ENCODE measurements at regions not wholly inside any gene's neighbourhood (a gene's known extent, or its start where the extent isn't known, plus 50 kb on each side); places are given as distances from the start of the nearest gene placed in this dataset.

DNA sequence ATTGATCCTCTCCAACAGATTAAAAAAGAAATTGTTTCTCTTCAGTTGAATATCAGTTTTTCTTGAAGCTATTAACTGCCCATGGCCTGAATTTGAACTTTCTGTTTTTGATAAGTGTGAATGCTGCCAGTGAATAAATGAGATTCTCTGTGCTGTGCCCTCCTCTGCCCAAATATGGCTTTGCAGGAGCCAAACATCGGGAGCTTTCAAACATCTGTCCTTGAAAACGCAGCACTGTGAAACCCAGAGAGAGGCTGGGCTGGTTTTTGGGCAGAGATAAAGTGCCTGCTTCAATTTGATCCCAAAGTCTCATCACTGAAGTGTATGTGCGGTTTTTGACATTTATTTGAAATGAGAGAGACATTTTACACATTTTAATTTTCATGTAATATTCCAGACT, 268.3 kb upstream of the SHH start:
- H4K20me1 ChIP-seq (ENCODE audit: control insufficient read depth, insufficient read depth, low read depth, low read length), result no peaks in the 10 kb centered on the region
- no peaks in the 10 kb centered on the region for H3K4me1 ChIP-seq (ENCODE audit: control insufficient read depth, low read length)
- no peaks in the 10 kb centered on the region for H3K27me3 ChIP-seq (ENCODE audit: control insufficient read depth, low read length)
- no peaks in the 10 kb centered on the region for H3K79me2 ChIP-seq (ENCODE audit: control insufficient read depth, low read length)
- TF ChIP-seq, protein P1, sequence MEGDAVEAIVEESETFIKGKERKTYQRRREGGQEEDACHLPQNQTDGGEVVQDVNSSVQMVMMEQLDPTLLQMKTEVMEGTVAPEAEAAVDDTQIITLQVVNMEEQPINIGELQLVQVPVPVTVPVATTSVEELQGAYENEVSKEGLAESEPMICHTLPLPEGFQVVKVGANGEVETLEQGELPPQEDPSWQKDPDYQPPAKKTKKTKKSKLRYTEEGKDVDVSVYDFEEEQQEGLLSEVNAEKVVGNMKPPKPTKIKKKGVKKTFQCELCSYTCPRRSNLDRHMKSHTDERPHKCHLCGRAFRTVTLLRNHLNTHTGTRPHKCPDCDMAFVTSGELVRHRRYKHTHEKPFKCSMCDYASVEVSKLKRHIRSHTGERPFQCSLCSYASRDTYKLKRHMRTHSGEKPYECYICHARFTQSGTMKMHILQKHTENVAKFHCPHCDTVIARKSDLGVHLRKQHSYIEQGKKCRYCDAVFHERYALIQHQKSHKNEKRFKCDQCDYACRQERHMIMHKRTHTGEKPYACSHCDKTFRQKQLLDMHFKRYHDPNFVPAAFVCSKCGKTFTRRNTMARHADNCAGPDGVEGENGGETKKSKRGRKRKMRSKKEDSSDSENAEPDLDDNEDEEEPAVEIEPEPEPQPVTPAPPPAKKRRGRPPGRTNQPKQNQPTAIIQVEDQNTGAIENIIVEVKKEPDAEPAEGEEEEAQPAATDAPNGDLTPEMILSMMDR (IDR thresholded peaks at IDR 0.05; ENCODE audit: low read depth, low read length, poor library complexity, severe bottlenecking), result no peak
- no peak for TF ChIP-seq EZH2phosphoT487 (IDR thresholded peaks at IDR 0.05; ENCODE audit: borderline replicate concordance, low read length)
- H3K9me2 ChIP-seq (replicated peaks; ENCODE audit: control insufficient read depth, low read length), result no peaks in the 10 kb centered on the region
- H3K9me3 ChIP-seq (ENCODE audit: control insufficient read depth, insufficient read depth, low read length), result no peaks in the 10 kb centered on the region
- no peaks in the 10 kb centered on the region for H3K36me3 ChIP-seq (ENCODE audit: control insufficient read depth, low read length)
- no peak overlapping the region for H3K4me2 ChIP-seq (ENCODE audit: low read length)
- H3F3A ChIP-seq (ENCODE audit: control insufficient read depth, insufficient read depth), result no peaks in the 10 kb centered on the region
- no peak overlapping the region for H3K27ac ChIP-seq (ENCODE audit: low read depth, low read length)
- no peak overlapping the region for H3K4me3 ChIP-seq (ENCODE audit: low read length)

DNA sequence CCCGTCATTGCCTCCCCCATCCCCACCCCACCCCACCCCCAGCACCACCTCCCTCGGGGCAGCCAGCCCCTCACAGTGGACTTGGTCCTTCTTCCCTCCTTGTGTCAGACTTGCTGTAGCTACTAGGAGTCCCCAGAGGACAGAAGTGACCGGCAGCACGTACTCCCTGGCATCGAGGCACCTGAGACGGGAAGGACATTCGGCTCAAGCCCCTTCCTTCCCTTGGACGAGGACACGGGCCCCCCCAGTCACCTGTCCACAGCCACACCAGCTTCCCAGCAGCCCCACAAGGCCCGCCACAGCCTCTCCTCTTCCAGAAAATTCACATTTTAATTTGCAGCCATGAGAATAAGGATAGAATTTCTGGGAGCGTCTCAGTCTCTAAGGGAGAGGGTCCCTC, 267.8 kb upstream of the SHH start:
- Histone ChIP-seq H3K27me3 (ENCODE audit: control insufficient read depth, low read length) (no peaks in the 10 kb centered on the region), H3K4me2 (ENCODE audit: low read length) (no peak overlapping the region), H3K4me3 (ENCODE audit: low read length) (no peak overlapping the region), H3K9me2 (replicated peaks; ENCODE audit: control insufficient read depth, low read length) (no peaks in the 10 kb centered on the region), H3K79me2 (ENCODE audit: control insufficient read depth, low read length) (no peaks in the 10 kb centered on the region), H3K9me3 (ENCODE audit: control insufficient read depth, insufficient read depth, low read length) (no peaks in the 10 kb centered on the region), H4K20me1 (ENCODE audit: control insufficient read depth, insufficient read depth, low read depth, low read length) (no peaks in the 10 kb centered on the region), H3F3A (ENCODE audit: control insufficient read depth, insufficient read depth) (no peaks in the 10 kb centered on the region), H3K36me3 (ENCODE audit: control insufficient read depth, low read length) (no peaks in the 10 kb centered on the region), H3K27ac (ENCODE audit: low read depth, low read length) (no peak overlapping the region), H3K4me1 (ENCODE audit: control insufficient read depth, low read length) (no peaks in the 10 kb centered on the region)
- TF ChIP-seq, protein P1 (IDR thresholded peaks at IDR 0.05; ENCODE audit: low read depth, low read length, poor library complexity, severe bottlenecking), result no peak
- no peak for TF ChIP-seq EZH2phosphoT487 (IDR thresholded peaks at IDR 0.05; ENCODE audit: borderline replicate concordance, low read length)

DNA sequence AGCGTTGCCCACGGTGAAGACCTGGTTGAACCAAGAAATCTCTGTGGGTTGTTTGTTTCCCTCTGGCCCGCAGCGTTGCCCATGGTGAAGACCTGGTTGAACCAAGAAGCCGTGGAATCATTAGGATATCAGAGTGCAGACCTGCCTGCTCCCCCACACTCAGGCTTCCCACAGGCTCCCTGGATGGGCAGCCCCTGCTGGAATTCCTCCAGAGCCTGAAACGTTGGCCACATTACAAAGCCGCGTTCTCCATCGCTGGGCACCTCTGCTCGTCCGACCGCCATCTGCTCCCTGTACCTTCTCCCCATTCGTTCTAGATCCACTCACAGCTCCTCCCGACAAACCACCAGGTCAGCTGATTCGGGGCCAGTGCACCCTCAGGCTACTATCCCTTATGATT, 266.9 kb upstream of the SHH start:
- TF ChIP-seq, protein P1 (IDR thresholded peaks at IDR 0.05; ENCODE audit: low read depth, low read length, poor library complexity, severe bottlenecking), result no peak
- TF ChIP-seq EZH2phosphoT487 (IDR thresholded peaks at IDR 0.05; ENCODE audit: borderline replicate concordance, low read length), result no peak
- Histone ChIP-seq H3K36me3 (ENCODE audit: control insufficient read depth, low read length) (no peaks in the 10 kb centered on the region), H3K9me2 (replicated peaks; ENCODE audit: control insufficient read depth, low read length) (no peaks in the 10 kb centered on the region), H3F3A (ENCODE audit: control insufficient read depth, insufficient read depth) (no peaks in the 10 kb centered on the region), H3K27me3 (ENCODE audit: control insufficient read depth, low read length) (no peaks in the 10 kb centered on the region), H3K4me1 (ENCODE audit: control insufficient read depth, low read length) (no peaks in the 10 kb centered on the region), H3K4me3 (ENCODE audit: low read length) (no peak overlapping the region), H4K20me1 (ENCODE audit: control insufficient read depth, insufficient read depth, low read depth, low read length) (no peaks in the 10 kb centered on the region), H3K9me3 (ENCODE audit: control insufficient read depth, insufficient read depth, low read length) (no peaks in the 10 kb centered on the region), H3K79me2 (ENCODE audit: control insufficient read depth, low read length) (no peaks in the 10 kb centered on the region), H3K4me2 (ENCODE audit: low read length) (no peak overlapping the region), H3K27ac (ENCODE audit: low read depth, low read length) (no peak overlapping the region)

All from DOHH2 (cell line).